Right lobe of liver (tissue), 4 donors: ENCODE measurements at regions not wholly inside any gene's neighbourhood (a gene's known extent, or its start where the extent isn't known, plus 50 kb on each side); places are given as distances from the start of the nearest gene placed in this dataset.

ENCODE experiments used
- CTCF ChIP-seq, 4 donors: fragments of 200-600 bp in 3 of 4; fragments of 450-650 bp in 1 of 4; IDR thresholded peaks; one replicate each; pipeline versions ENCODE4 v1.5.1 to v1.8.0; 2016 to 2022; ENCODE audit warnings: antibody characterized with exemption in 4 of 4, mild to moderate bottlenecking in 2 of 4
- POLR2A ChIP-seq: fragments of 450-650 bp; IDR thresholded peaks from one replicate; pipeline ENCODE4 v1.6.1; 2017; ENCODE audit warnings: antibody characterized with exemption, mild to moderate bottlenecking
- donor health status: DM: no; HTN: no; CAD: no.
- donor health status: DM: no; HTN: no; CAD: no.
- donor health status: DM: no; HTN: yes; CAD: no.

- TF ChIP-seq CTCF (IDR thresholded peaks at IDR 0.05), result peak in 1 of 4 donors; percentile 18
- no peak for TF ChIP-seq POLR2A
Observed at GRCh38 chr13:30121666-30122065, 185.7 kb downstream of the KATNAL1 start.
